HG03159 (cell line): ENCODE measurements at regions not wholly inside any gene's neighbourhood (a gene's known extent, or its start where the extent isn't known, plus 50 kb on each side); places are given as distances from the start of the nearest gene placed in this dataset.

Experiments
- ATAC-seq: cut with Tn5 transposase; IDR thresholded peaks from one replicate; pipeline ENCODE4 v1.9.1; 2021; ENCODE audit warnings: mild to moderate bottlenecking, moderate library complexity; ENCODE audit not compliant: unreplicated experiment

DNA sequence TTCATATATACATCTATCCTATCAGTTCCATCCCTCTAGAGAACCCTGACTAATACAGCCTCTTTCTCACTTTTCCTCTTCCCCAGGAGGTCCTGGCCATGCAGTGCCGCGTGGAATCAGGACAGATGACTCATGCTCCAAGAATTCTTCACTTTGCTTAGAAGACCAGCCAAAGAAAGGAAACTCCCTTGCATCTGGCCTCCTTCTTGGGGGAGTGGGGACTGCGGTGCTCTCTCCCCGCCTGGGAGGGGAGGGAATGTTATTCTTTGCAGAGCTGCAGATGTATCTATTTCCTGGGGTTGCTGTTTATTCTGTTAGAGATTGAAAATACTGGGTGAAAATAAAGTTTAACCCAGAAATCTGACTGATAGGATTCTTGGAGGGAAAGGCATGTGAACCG is 111.5 kb upstream of the SH3BP4 start:
- ATAC-seq: no peak

DNA sequence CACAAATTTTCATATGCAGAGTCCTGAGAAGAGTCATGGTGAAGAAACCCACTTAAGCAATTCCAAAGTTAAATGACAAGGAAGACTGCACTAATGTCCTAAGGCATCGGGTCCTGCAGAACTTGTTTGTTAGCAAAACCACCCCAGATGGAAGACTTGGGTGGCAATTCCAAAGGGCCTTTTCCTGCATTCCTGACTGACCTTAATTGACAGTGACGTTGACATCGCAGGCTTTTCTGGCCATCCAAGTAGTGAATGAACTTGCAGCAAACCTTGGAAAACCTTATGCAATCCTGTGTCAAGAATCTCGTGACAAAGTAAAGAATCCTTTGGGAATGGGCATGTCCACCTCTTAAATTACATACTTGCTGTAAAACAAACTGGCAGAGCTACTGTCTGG is 112.5 kb upstream of the SH3BP4 start:
- no peak for ATAC-seq

- no peak for ATAC-seq
Observed at GRCh38 chr2:234836271-234836670, 115.5 kb upstream of the SH3BP4 start.

DNA sequence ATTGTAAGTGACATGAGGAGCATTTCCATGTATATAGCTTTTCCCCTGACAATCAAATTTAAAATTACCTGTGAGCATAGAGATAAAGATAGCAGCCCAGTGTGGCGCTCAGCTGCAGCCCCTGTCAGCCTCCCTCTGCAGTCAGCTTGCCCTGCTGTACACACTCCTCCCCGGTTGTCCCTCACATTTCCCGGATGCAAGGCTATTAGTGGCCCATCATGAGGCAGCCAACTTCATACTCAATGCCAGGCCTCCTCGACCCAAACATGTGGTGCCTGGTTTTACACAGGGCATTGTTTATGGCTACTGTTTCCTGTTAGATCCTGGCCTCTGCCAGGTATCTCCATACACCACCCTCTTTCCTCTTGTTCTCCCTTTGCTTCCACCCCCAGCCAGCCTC is 116.1 kb upstream of the SH3BP4 start:
- no peak for ATAC-seq

- ATAC-seq: no peak
Observed at GRCh38 chr2:234834228-234834923, 117.4 kb upstream of the SH3BP4 start.

- no peak for ATAC-seq
Observed at GRCh38 chr2:234830853-234831252, 121.0 kb upstream of the SH3BP4 start.

- ATAC-seq: no peak
Observed at GRCh38 chr2:234829074-234829455, 122.8 kb upstream of the SH3BP4 start.

DNA sequence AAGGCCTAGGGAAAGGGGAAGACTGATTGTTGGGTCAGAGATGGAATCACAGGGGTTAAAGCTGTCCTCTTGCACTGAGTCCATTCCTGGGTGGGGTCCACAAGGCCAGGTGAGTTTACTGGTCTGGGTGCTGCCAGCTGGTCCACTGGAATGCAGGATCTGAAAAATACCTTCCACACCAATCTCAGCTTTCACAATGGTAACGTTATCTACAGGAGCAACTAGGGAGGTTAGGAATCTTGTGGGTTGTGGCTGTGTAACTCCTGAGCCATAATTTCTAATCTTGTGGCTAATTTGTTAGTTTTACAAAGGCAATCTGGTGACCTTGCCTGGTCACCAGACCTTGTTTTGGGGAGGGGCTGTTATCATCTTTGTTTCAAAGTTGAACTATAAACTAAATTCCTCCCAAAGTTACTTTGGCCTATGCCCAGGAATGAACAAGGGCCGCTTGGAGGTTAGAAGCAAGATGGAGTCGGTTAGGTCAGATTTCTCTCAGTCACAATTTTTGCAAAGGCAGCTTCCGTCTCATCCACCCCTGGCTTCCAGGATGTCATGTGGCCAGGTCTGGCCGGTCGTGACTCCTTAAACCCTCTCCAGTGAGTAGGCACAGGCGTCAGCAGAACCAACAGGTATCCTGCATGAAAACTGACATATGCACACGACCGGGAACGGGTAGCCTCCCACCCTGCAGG is 123.3 kb upstream of the SH3BP4 start:
- no peak for ATAC-seq

- ATAC-seq: no peak
Observed at GRCh38 chr2:234827096-234827860, 124.5 kb upstream of the SH3BP4 start.

DNA sequence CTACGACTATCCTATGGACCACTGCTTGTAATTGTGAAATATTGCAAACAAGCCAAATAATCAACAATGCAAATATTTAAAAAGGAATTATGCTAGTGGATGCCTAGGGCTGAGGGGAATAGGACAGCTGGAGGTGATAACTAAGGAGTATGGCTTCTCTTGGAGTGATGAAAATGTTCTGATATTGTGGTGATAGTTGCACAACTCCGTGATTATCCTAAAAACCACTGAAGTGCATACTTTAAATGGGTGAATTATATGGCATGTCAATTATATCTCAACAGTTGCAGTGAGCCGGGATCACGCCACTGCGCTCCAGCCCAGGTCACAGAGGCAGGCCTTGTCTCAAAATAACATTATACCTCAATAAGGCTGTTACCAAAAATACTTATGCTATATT is 125.1 kb upstream of the SH3BP4 start:
- no peak for ATAC-seq

DNA sequence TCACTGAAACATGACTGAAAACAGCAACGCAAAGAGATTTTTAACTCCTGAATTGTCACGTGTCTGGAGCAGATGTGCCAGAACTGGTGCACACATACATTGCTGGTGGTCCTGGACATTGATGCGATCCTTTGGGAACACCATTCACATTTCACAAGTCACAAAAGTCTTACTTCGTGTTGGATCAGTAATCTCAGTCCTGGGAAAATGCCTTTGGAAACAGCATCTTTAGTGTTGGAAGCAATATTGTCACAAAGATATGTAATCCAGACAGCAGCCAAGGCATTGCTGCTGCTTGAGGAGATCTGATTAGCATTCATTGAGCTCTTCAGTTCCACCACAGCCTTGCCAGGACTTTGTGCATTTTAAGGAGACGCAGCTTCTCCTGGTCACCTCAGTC is 126.2 kb upstream of the SH3BP4 start:
- no peak for ATAC-seq

GRCh38 chr2:234823877-234824376 is 127.9 kb upstream of the SH3BP4 start:
- ATAC-seq: no peak

DNA sequence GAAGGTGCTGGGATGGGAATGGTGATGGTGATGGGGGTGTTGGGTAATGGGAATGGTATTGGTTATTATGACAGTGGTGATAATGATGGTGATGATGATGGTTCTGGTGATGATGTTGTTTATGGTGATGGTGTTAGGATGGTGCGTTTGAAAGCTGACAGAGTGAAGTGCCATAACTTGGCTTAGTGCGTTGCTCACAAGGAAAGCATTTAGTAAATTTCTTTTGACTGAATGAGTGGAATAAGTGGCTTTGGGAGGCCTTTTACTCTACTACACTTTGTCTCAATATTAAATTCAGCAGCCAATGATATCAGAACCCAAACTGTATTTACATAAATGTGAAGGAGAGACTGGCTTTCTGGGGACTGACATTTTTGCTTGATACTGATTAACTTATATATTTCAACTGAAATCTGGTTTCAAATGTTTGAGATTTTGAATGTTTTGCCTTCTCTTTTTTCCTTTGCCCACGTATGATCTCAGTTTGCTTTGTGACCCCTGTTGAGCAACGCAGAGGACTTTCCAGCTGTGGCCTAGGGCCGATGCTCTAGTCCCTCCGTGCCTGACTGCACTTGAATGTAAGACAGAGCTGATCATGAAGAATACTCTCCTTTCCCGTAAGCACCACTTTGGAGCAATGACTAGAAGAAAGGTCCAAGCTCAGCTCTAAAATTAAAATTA is 128.5 kb upstream of the SH3BP4 start:
- ATAC-seq: no peak

- ATAC-seq: no peak
Observed at GRCh38 chr2:234821946-234822475, 129.8 kb upstream of the SH3BP4 start.

DNA sequence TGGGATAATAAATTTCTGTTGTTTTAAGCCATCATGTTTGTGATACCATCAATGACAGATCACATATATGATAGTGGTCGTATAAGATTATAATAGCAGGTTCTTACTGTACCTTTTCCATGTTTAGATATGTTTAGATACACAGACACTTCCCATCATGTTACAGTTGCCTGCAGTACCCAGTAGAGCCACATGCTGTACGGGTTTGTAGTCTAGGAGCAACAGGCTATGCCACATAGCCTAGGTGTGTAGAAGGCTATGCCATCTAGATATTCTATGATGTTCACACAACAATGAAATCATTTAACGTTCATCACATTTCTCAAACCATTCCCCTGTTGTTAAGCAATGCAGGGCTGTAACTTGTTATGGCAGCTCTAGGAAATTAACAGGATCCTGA is 132.9 kb upstream of the SH3BP4 start:
- ATAC-seq: no peak

DNA sequence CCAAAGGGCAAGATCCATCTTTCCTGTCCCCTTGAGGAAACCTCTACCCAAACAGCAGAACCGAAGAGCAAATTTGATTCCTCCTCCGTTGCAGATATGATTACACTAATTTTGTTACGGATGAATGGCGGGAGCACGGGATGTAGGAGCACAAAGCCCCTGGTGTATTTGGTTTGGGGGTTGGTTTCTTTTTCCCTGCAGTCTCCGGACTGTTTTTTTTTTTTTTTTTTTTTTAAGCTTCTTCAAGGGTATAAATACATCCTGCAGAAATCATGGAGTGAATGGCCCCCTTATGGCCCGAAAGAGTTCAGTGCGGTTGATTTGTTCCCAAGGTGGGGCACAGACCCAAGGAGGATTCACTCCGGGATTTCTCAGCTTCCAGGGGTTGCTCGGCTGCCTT is 135.3 kb upstream of the SH3BP4 start:
- no peak for ATAC-seq

DNA sequence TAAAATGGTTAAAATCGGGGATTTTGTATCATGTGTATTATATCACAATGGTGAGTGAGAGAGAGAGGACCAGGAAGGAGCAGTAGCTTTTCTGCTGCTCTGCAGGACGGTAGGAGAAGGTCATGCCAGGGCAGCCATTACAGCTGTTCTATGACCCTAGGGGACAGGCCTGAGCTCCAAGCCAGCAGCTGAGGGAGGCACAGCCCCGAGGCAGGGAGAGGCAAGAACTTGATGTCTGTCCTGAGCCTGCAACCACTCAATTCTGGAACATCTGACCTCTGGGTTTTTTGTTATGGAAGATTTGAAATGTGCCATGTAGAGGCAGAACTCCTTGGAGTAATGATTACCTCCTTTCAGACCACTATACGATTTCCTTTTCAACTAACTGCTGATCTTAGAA is 135.8 kb upstream of the SH3BP4 start:
- no peak for ATAC-seq

DNA sequence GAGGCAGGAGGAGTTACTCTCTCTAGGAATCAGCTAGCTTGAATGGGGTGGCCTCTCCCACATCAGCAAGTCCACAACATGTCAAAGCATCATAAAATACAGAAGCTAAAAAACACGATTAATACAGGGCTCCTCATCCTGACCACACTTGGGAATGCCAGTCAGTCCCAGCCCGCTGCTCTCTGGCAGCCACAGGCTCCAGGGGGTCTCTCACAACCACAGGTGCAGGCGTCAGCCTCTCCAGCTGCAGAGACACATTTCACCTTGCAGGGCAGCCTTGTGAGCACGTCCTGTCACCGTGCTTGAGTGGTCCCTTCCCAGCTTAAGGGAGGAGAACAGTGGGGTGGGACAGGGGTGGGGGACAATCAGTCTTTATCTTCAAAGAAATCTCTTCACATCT is 137.4 kb upstream of the SH3BP4 start:
- no peak for ATAC-seq

GRCh38 chr2:234812851-234813250 is 139.0 kb upstream of the SH3BP4 start:
- ATAC-seq: no peak

- ATAC-seq: no peak
Observed at GRCh38 chr2:234808907-234809306, 142.9 kb upstream of the SH3BP4 start.

- no peak for ATAC-seq
Observed at GRCh38 chr2:234806818-234807217, 145.0 kb upstream of the SH3BP4 start.
